ENCODE measurements at regions not wholly inside any gene's neighbourhood (a gene's known extent, or its start where the extent isn't known, plus 50 kb on each side); places are given as distances from the start of the nearest gene placed in this dataset.

- TF ChIP-seq ZNF274 (IDR thresholded peaks at IDR 0.05; ENCODE audit: low read depth, low read length): no peak
- TF ChIP-seq SUZ12 (IDR thresholded peaks at IDR 0.05; ENCODE audit: extremely low read depth, insufficient read depth, insufficient read length): no peak
These were observed 290.9 kb downstream of the MAF start for GRCh38 chr16:79309606-79310005.
